LoVo (cell line): ENCODE measurements at regions not wholly inside any gene's neighbourhood (a gene's known extent, or its start where the extent isn't known, plus 50 kb on each side); places are given as distances from the start of the nearest gene placed in this dataset.
"Not testable (repeated sequence)": the region's sequence is repeated elsewhere in the genome, so short reads cannot be mapped to it uniquely, and the experiment has no call there.

ENCODE experiments used
- DNase-seq: peaks from one replicate; pipeline ENCODE4 v3.0.0-alpha.2; 2016; ENCODE audit warnings: low spot score

DNA sequence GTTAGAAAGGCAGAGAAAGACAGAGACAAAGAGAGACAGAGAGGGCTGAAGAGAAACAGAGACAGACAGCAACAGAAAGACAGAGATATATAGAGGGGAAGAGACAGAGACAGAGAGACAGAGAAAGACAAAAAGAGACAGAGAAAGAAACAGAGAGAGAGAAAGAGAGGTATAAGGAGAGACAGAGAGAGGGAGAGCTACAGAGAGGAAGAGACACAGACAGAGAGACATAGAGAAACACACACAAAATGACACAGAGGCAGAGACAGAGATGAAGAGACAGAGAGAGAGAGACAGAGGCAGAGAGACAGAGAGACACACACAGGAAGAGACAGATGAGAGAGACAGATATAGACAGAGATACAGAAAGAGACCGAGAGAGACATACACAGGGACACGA, 168.6 kb downstream of the TMEM121 start:
- no peak for DNase-seq

DNA sequence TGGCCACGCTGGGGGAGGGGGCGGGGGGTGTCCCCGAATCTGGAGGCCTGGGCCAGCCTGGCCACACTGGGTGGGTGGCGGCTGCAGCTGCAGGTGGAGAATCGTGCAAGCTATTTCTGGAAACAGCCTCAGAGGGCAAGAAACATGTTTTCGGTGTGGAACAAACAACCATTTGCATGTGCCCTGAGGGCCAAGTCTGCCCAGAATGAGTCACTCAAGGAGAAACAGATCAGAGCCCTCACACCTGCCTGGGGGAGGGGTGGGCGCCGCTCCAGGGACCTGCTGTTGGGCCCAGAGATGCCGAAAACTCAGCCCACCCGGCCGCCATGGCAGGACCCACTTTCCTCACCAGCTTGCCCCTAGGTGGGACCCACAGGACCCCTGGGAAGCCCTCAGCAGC, 170.0 kb downstream of the TMEM121 start:
- not testable (repeated sequence) for DNase-seq

- DNase-seq: not testable (repeated sequence)
Measured at GRCh38 chr14:105697414-105697813, 171.0 kb downstream of the TMEM121 start.

GRCh38 chr14:105697955-105698354, 171.6 kb downstream of the TMEM121 start:
- DNase-seq: not testable (repeated sequence)

- DNase-seq: not testable (repeated sequence)
Measured at GRCh38 chr14:105698940-105699556, 172.7 kb downstream of the TMEM121 start.

DNA sequence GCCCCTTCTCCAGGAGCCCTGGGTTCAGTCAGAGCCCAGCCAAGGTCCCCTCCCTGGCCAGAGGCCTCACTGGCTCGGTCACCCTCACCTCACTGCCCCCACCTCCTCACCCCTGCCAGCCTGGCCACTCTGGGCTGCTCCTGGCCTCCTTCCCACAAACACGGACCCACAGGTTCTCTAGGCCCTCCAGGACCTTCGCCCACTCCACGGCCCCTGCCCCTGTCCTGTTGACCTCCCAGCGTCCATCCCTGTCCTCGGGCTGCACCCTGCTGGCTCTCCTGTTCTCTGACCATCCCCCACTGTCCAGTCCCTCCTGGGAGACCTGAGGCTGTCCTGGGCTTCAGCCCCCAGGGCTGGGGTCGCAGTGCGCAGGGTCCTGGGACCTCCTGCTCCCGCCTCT, 173.3 kb downstream of the TMEM121 start:
- not testable (repeated sequence) for DNase-seq

DNA sequence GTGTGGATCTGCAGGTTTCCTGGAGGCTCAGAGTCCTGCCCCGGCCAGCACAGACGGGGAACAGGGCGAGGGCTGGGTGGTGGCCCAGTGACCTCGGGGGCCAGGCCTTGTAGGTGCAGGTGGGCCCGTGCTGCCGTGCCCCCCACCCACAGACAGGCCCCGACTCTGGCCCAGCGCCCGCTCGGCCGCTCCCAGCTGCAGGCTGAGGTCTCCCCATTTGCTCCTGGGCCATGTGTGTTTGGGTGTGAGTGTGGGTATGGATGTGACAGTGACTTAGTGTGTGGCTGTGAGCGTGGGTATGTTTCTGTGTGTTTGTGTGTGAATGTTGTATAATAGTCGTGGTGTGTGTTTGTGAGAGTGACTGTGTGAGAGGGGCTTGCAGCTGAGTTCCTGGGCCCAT, 173.8 kb downstream of the TMEM121 start:
- not testable (repeated sequence) for DNase-seq

DNA sequence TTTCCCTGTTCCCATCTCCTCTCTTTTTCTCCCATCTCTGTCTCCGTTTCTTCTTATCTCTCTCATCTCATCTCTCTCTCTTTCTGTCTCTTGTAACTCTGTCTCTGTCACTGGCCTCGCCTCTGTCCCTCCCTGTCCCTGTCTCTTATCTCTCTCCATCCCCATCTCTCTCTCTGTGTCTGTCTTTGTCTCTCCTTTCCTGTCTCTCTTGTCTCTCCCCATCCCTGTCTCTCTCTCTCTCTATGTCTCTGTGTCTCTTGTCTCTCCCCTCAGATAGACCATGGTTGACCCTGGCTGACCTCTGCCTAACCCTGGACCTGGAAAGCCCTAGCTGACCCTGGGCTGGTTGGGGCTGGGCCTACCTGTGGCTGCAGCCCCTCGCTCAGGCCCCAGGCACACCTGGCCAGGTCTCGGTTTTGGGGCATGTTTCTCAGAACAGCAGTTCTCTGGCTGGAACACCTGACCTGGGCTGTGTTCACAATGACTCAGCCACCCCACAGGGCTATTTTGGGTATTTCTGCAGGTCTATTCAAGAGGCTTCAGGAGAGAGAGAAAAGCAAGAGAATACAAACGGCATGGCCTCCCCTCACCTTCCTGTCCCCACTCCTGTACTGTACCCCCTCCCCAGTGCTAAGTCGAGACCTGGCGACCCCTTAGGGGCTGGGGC, 174.4 kb downstream of the TMEM121 start:
- DNase-seq: no peak

- no peak for DNase-seq
Measured at GRCh38 chr14:105701456-105702274, 175.3 kb downstream of the TMEM121 start.

GRCh38 chr14:105702275-105702817, 176.0 kb downstream of the TMEM121 start:
- DNase-seq: no peak

DNA sequence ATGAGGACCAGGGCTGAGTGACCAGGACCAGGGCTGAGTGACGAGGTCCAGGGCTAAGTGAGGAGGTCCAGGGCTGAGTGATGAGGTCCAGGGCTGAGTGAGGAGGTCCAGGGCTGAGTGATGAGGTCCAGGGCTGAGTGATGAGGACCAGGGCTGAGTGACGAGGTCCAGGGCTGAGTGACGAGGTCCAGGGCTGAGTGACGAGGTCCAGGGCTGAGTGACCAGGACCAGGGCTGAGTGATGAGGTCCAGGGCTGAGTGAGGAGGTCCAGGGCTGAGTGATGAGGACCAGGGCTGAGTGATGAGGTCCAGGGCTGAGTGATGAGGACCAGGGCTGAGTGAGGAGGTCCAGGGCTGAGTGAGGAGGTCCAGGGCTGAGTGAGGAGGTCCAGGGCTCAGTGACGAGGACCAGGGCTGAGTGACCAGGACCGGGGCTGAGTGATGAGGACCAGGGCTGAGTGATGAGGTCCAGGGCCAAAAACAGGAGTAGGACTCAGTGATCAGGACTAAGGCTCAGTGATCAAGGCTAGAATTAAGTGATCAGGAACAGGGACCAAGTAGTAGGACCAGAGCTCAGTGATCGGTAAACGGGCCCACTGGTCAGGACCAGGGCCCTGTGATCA, 176.8 kb downstream of the TMEM121 start:
- DNase-seq: not testable (repeated sequence)

GRCh38 chr14:105704091-105704490, 177.7 kb downstream of the TMEM121 start:
- not testable (repeated sequence) for DNase-seq

DNA sequence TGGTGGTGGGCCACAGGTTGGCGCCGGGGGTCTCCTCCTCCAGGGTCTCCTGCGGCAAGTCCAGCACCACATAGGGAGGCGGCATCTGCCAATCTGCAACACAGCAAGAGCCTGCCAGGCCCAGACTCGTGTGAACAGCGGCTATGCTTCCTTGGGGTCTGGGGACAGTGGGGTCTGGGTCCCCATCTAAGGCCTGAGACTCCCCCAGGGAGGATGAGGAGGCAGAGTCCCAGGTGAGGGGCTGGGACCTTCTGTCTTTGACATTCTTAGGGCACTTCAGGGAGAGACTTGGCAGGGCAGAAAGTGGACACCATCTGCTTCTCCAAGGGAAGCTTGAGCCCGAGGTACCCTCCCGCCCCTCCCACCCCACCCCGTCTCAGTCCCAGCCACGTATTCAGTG, 178.1 kb downstream of the TMEM121 start:
- DNase-seq: not testable (repeated sequence)

- DNase-seq: not testable (repeated sequence)
Measured at GRCh38 chr14:105705512-105705861, 179.1 kb downstream of the TMEM121 start.

- DNase-seq: not testable (repeated sequence)
Measured at GRCh38 chr14:105705862-105706700, 179.7 kb downstream of the TMEM121 start.

- DNase-seq: not testable (repeated sequence)
Measured at GRCh38 chr14:105706701-105707019, 180.3 kb downstream of the TMEM121 start.

DNA sequence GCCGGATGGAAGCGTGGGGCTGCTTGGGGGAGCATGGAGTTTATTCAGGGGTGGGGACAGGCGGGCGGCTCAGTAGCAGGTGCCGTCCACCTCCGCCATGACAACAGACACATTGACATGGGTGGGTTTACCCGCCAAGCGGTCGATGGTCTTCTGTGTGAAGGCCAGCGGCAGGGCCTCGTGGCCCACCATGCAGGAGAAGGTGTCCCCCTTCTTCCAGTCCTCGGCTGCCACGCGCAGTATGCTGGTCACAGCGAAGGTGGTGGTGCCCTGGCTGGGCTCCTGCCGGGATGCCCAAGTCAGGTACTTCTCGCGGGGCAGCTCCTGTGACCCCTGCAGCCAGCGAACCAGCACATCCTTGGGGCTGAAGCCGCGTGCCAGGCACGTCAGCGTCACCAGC, 180.7 kb downstream of the TMEM121 start:
- DNase-seq: not testable (repeated sequence)

- not testable (repeated sequence) for DNase-seq
Measured at GRCh38 chr14:105707723-105708151, 181.4 kb downstream of the TMEM121 start.

DNA sequence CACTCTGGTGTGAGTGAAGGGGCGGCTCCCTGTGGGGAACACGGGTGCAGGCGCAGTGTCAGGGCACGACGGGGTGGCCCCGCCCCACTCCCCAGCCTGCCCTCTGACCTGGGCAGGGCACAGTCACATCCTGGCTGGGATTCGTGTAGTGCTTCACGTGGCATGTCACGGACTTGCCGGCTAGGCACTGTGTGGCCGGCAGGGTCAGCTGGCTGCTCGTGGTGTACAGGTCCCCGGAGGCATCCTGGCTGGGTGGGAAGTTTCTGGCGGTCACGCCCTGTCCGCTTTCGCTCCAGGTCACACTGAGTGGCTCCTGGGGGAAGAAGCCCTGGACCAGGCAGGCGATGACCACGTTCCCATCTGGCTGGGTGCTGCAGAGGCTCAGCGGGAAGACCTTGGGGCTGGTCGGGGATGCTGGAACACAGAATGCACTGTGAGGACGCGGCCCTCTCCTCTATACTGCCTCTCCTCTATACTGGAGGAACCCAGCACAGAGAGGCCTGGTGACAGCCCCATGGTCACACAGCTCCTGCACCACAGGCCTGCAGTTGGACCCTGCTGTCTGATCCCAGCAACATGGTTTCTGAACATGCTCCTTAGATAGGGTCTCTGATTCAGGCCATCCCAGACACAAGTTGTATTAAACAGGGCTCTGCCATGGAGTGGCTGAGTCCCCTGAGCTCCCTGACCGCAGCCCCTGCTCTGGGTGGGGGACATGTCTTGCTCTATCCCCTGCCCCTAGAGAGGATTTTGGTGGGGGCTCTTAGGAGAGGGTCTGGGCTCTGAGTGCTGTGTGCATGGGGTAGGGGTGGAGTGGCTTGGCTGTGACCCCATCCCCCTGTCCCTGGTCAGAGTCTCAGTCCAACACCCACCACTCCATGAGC, 182.1 kb downstream of the TMEM121 start:
- not testable (repeated sequence) for DNase-seq
